ENCODE measurements at regions not wholly inside any gene's neighbourhood (a gene's known extent, or its start where the extent isn't known, plus 50 kb on each side); places are given as distances from the start of the nearest gene placed in this dataset.

DNA sequence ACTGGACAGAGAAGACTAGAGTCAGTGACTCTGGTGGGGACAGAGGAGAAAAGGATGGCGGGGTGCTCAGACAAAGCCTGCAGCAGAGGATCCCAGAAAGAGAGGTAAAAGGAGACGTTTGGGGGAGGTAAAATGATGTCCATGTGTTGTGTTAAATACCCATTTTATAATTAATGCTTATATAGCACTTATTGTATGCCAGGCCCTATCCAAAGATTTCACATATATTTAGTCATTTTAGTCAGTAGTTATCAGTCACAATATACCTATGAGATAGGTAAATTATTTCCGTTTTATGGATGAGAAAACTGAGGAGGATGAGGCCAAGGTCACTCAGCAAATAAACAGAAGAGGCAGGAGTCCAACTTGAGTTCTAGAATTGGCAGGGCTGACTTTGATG is 144.6 kb upstream of the SEMA3E start:
- TF ChIP-seq, protein P1, sequence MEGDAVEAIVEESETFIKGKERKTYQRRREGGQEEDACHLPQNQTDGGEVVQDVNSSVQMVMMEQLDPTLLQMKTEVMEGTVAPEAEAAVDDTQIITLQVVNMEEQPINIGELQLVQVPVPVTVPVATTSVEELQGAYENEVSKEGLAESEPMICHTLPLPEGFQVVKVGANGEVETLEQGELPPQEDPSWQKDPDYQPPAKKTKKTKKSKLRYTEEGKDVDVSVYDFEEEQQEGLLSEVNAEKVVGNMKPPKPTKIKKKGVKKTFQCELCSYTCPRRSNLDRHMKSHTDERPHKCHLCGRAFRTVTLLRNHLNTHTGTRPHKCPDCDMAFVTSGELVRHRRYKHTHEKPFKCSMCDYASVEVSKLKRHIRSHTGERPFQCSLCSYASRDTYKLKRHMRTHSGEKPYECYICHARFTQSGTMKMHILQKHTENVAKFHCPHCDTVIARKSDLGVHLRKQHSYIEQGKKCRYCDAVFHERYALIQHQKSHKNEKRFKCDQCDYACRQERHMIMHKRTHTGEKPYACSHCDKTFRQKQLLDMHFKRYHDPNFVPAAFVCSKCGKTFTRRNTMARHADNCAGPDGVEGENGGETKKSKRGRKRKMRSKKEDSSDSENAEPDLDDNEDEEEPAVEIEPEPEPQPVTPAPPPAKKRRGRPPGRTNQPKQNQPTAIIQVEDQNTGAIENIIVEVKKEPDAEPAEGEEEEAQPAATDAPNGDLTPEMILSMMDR (IDR thresholded peaks at IDR 0.05) = no peak
- no peak for TF ChIP-seq EP300 (IDR thresholded peaks at IDR 0.05)

Data from gastroesophageal sphincter (tissue), 3 donors.